Epithelial cell of prostate (primary cell): ENCODE measurements at regions not wholly inside any gene's neighbourhood (a gene's known extent, or its start where the extent isn't known, plus 50 kb on each side); places are given as distances from the start of the nearest gene placed in this dataset.

Experiments
- DNase-seq: peaks from one replicate; pipeline ENCODE4 v3.0.0-alpha.2; 2011; ENCODE audit warnings: low read depth, low spot score
- H3K27ac ChIP-seq: fragments of 450-650 bp; 2 replicates; pipeline ENCODE4 v1.5.1; 2017; ENCODE audit warnings: mild to moderate bottlenecking

GRCh38 chr3:63034101-63034500 is 158.9 kb upstream of the CADPS start:
- no peak overlapping the region for H3K27ac ChIP-seq
- DNase-seq = no peak

- no peak for DNase-seq
- no peak overlapping the region for H3K27ac ChIP-seq
These were observed 161.9 kb upstream of the CADPS start for GRCh38 chr3:63037116-63037515.

GRCh38 chr3:63042833-63043232 is 167.6 kb upstream of the CADPS start:
- DNase-seq = no peak
- no peak overlapping the region for H3K27ac ChIP-seq

- no peak for DNase-seq
- no peak overlapping the region for H3K27ac ChIP-seq
These were observed 168.4 kb upstream of the CADPS start for GRCh38 chr3:63043631-63044030.

- no peak overlapping the region for H3K27ac ChIP-seq
These were observed 170.9 kb upstream of the CADPS start for GRCh38 chr3:63046152-63046551.

GRCh38 chr3:63046580-63046979 is 171.4 kb upstream of the CADPS start:
- DNase-seq = no peak
- H3K27ac ChIP-seq = no peak overlapping the region

More at GRCh38 chr3:63046152-63046551, 170.9 kb upstream of the CADPS start:
- DNase-seq = no peak

GRCh38 chr3:63047068-63047467 is 171.9 kb upstream of the CADPS start:
- H3K27ac ChIP-seq = no peak overlapping the region
- no peak for DNase-seq

GRCh38 chr3:63048367-63049326 is 173.4 kb upstream of the CADPS start:
- no peak overlapping the region for H3K27ac ChIP-seq
- no peak for DNase-seq

GRCh38 chr3:63050548-63051177 is 175.4 kb upstream of the CADPS start:
- no peak for DNase-seq
- no peak overlapping the region for H3K27ac ChIP-seq

GRCh38 chr3:63051920-63052319 is 176.7 kb upstream of the CADPS start:
- no peak overlapping the region for H3K27ac ChIP-seq
- no peak for DNase-seq

- no peak overlapping the region for H3K27ac ChIP-seq
- DNase-seq = no peak
These were observed 181.7 kb upstream of the CADPS start for GRCh38 chr3:63056932-63057331.

GRCh38 chr3:63060412-63060811 is 185.2 kb upstream of the CADPS start:
- no peak for DNase-seq

GRCh38 chr3:63061449-63061848 is 186.2 kb upstream of the CADPS start:
- no peak for DNase-seq
- H3K27ac ChIP-seq = no peak overlapping the region

More at GRCh38 chr3:63060412-63060811, 185.2 kb upstream of the CADPS start:
- H3K27ac ChIP-seq = no peak overlapping the region

- no peak for DNase-seq
- H3K27ac ChIP-seq = no peak overlapping the region
These were observed 189.1 kb upstream of the CADPS start for GRCh38 chr3:63064209-63064755.

GRCh38 chr3:63067999-63068645 is 192.9 kb upstream of the CADPS start:
- H3K27ac ChIP-seq = no peak overlapping the region
- DNase-seq = peak; percentile 5

GRCh38 chr3:63069806-63070475 is 194.7 kb upstream of the CADPS start:
- H3K27ac ChIP-seq = no peak overlapping the region

GRCh38 chr3:63070476-63070810 is 195.2 kb upstream of the CADPS start:
- no peak for DNase-seq
- H3K27ac ChIP-seq = no peak overlapping the region

More at GRCh38 chr3:63069806-63070475, 194.7 kb upstream of the CADPS start:
- no peak for DNase-seq

- no peak overlapping the region for H3K27ac ChIP-seq
- DNase-seq = no peak
These were observed 201.1 kb upstream of the CADPS start for GRCh38 chr3:63076357-63076756.

GRCh38 chr3:63086190-63086589 is 191.9 kb upstream of the SYNPR start:
- H3K27ac ChIP-seq = no peak overlapping the region

More at GRCh38 chr3:63086190-63086589, 191.9 kb upstream of the SYNPR start:
- no peak for DNase-seq
